ENCODE measurements at regions not wholly inside any gene's neighbourhood (a gene's known extent, or its start where the extent isn't known, plus 50 kb on each side); places are given as distances from the start of the nearest gene placed in this dataset.

- TF ChIP-seq CTCF (conservative IDR thresholded peaks at IDR 0.05) (no peak), ZFX (IDR thresholded peaks at IDR 0.05) (no peak)
Measured at GRCh38 chr1:20405893-20406604, 80.0 kb downstream of the CAMK2N1 start.
